ENCODE measurements at regions not wholly inside any gene's neighbourhood (a gene's known extent, or its start where the extent isn't known, plus 50 kb on each side); places are given as distances from the start of the nearest gene placed in this dataset.
"Not testable (repeated sequence)": the region's sequence is repeated elsewhere in the genome, so short reads cannot be mapped to it uniquely, and the experiment has no call there.

GRCh38 chr1:146552414-146552813 is 323.6 kb upstream of the NOTCH2NLA start:
- not testable (repeated sequence) for H3K36me3 ChIP-seq (replicated peaks; ENCODE audit: insufficient read depth, low read depth); H3K9me2 ChIP-seq (replicated peaks; ENCODE audit: insufficient read depth); H3K4me3 ChIP-seq; H2AFZ ChIP-seq; H3K4me1 ChIP-seq (ENCODE audit: insufficient read depth); H3K27me3 ChIP-seq; H3K4me2 ChIP-seq; H4K20me1 ChIP-seq (ENCODE audit: insufficient read depth, poor library complexity, severe bottlenecking); H3K9me3 ChIP-seq (ENCODE audit: low read depth); H3K27ac ChIP-seq; H3K79me2 ChIP-seq; DNase-seq (ENCODE audit: low spot score)
- 72% methylated on average over 2 of the region's 3 CpGs for WGBS (ENCODE audit: low lambda C conversion rate, missing lambda C conversion rate)

- H3K4me2 ChIP-seq; DNase-seq (ENCODE audit: low spot score); H3K79me2 ChIP-seq; H3K9me2 ChIP-seq (replicated peaks; ENCODE audit: insufficient read depth); H3K4me1 ChIP-seq (ENCODE audit: insufficient read depth); H3K36me3 ChIP-seq (replicated peaks; ENCODE audit: insufficient read depth, low read depth); H2AFZ ChIP-seq; H4K20me1 ChIP-seq (ENCODE audit: insufficient read depth, poor library complexity, severe bottlenecking); H3K27ac ChIP-seq; H3K4me3 ChIP-seq; H3K9me3 ChIP-seq (ENCODE audit: low read depth); H3K27me3 ChIP-seq: not testable (repeated sequence)
- WGBS (ENCODE audit: low lambda C conversion rate, missing lambda C conversion rate): 96% methylated on average over 8 of the region's 9 CpGs
These were observed 319.9 kb upstream of the NOTCH2NLA start for GRCh38 chr1:146548684-146549083.

- H3K4me2 ChIP-seq; H3K4me3 ChIP-seq; DNase-seq (ENCODE audit: low spot score); H3K27ac ChIP-seq; H3K9me3 ChIP-seq (ENCODE audit: low read depth); H4K20me1 ChIP-seq (ENCODE audit: insufficient read depth, poor library complexity, severe bottlenecking); H3K79me2 ChIP-seq; H3K9me2 ChIP-seq (replicated peaks; ENCODE audit: insufficient read depth); H3K36me3 ChIP-seq (replicated peaks; ENCODE audit: insufficient read depth, low read depth); H2AFZ ChIP-seq; H3K27me3 ChIP-seq; H3K4me1 ChIP-seq (ENCODE audit: insufficient read depth): not testable (repeated sequence)
- 100% methylated on average over 1 of the region's 1 CpG for WGBS (ENCODE audit: low lambda C conversion rate, missing lambda C conversion rate)
These were observed 317.4 kb upstream of the NOTCH2NLA start for GRCh38 chr1:146546189-146546588.

- not testable (repeated sequence) for H3K27ac ChIP-seq; H3K4me2 ChIP-seq; DNase-seq (ENCODE audit: low spot score); H2AFZ ChIP-seq; H3K36me3 ChIP-seq (replicated peaks; ENCODE audit: insufficient read depth, low read depth); H3K9me3 ChIP-seq (ENCODE audit: low read depth); H4K20me1 ChIP-seq (ENCODE audit: insufficient read depth, poor library complexity, severe bottlenecking); H3K9me2 ChIP-seq (replicated peaks; ENCODE audit: insufficient read depth); H3K79me2 ChIP-seq; H3K4me1 ChIP-seq (ENCODE audit: insufficient read depth); H3K27me3 ChIP-seq; H3K4me3 ChIP-seq
- WGBS (ENCODE audit: low lambda C conversion rate, missing lambda C conversion rate): 78% methylated on average over 1 of the region's 2 CpGs
These were observed 309.1 kb upstream of the NOTCH2NLA start for GRCh38 chr1:146537775-146538373.

- WGBS (ENCODE audit: low lambda C conversion rate, missing lambda C conversion rate): no CpG with 5 or more reads among the region's 1 CpG
- DNase-seq (ENCODE audit: low spot score): not testable (repeated sequence)
These were observed 307.2 kb upstream of the NOTCH2NLA start for GRCh38 chr1:146536028-146536427.

GRCh38 chr1:146535575-146535974 is 306.8 kb upstream of the NOTCH2NLA start:
- H4K20me1 ChIP-seq (ENCODE audit: insufficient read depth, poor library complexity, severe bottlenecking); H3K36me3 ChIP-seq (replicated peaks; ENCODE audit: insufficient read depth, low read depth); H3K4me2 ChIP-seq; H3K9me2 ChIP-seq (replicated peaks; ENCODE audit: insufficient read depth); H3K9me3 ChIP-seq (ENCODE audit: low read depth); H3K4me3 ChIP-seq; H3K79me2 ChIP-seq; H3K27ac ChIP-seq; H3K27me3 ChIP-seq; DNase-seq (ENCODE audit: low spot score); H2AFZ ChIP-seq; H3K4me1 ChIP-seq (ENCODE audit: insufficient read depth): not testable (repeated sequence)
- WGBS (ENCODE audit: low lambda C conversion rate, missing lambda C conversion rate): no CpG with 5 or more reads among the region's 3 CpGs

More at GRCh38 chr1:146536028-146536427, 307.2 kb upstream of the NOTCH2NLA start:
- not testable (repeated sequence) for H3K79me2 ChIP-seq; H3K4me3 ChIP-seq; H3K27ac ChIP-seq; H3K9me2 ChIP-seq (replicated peaks; ENCODE audit: insufficient read depth); H4K20me1 ChIP-seq (ENCODE audit: insufficient read depth, poor library complexity, severe bottlenecking); H3K9me3 ChIP-seq (ENCODE audit: low read depth); H3K4me1 ChIP-seq (ENCODE audit: insufficient read depth); H3K4me2 ChIP-seq; H3K36me3 ChIP-seq (replicated peaks; ENCODE audit: insufficient read depth, low read depth); H3K27me3 ChIP-seq; H2AFZ ChIP-seq

GRCh38 chr1:146530958-146531357 is 302.1 kb upstream of the NOTCH2NLA start:
- no CpG with 5 or more reads among the region's 6 CpGs for WGBS (ENCODE audit: low lambda C conversion rate, missing lambda C conversion rate)
- H3K4me3 ChIP-seq: not testable (repeated sequence)

GRCh38 chr1:146522812-146523211 is 294.0 kb upstream of the NOTCH2NLA start:
- H3K9me2 ChIP-seq (replicated peaks; ENCODE audit: insufficient read depth); H3K4me3 ChIP-seq; H3K9me3 ChIP-seq (ENCODE audit: low read depth); H3K27ac ChIP-seq; DNase-seq (ENCODE audit: low spot score); H3K27me3 ChIP-seq; H3K4me2 ChIP-seq; H3K4me1 ChIP-seq (ENCODE audit: insufficient read depth); H3K36me3 ChIP-seq (replicated peaks; ENCODE audit: insufficient read depth, low read depth); H3K79me2 ChIP-seq; H2AFZ ChIP-seq; H4K20me1 ChIP-seq (ENCODE audit: insufficient read depth, poor library complexity, severe bottlenecking): not testable (repeated sequence)
- no CpG with 5 or more reads among the region's 4 CpGs for WGBS (ENCODE audit: low lambda C conversion rate, missing lambda C conversion rate)

More at GRCh38 chr1:146530958-146531357, 302.1 kb upstream of the NOTCH2NLA start:
- H3K79me2 ChIP-seq; H2AFZ ChIP-seq; H3K36me3 ChIP-seq (replicated peaks; ENCODE audit: insufficient read depth, low read depth); H4K20me1 ChIP-seq (ENCODE audit: insufficient read depth, poor library complexity, severe bottlenecking); H3K27ac ChIP-seq; H3K4me2 ChIP-seq; H3K27me3 ChIP-seq; H3K9me2 ChIP-seq (replicated peaks; ENCODE audit: insufficient read depth); H3K9me3 ChIP-seq (ENCODE audit: low read depth); H3K4me1 ChIP-seq (ENCODE audit: insufficient read depth); DNase-seq (ENCODE audit: low spot score): not testable (repeated sequence)

- H3K4me2 ChIP-seq; H3K27me3 ChIP-seq; H3K9me2 ChIP-seq (replicated peaks; ENCODE audit: insufficient read depth); H3K79me2 ChIP-seq; H3K27ac ChIP-seq; H3K4me1 ChIP-seq (ENCODE audit: insufficient read depth); H3K9me3 ChIP-seq (ENCODE audit: low read depth); H2AFZ ChIP-seq; H3K36me3 ChIP-seq (replicated peaks; ENCODE audit: insufficient read depth, low read depth); H3K4me3 ChIP-seq; H4K20me1 ChIP-seq (ENCODE audit: insufficient read depth, poor library complexity, severe bottlenecking); DNase-seq (ENCODE audit: low spot score): not testable (repeated sequence)
- WGBS (ENCODE audit: low lambda C conversion rate, missing lambda C conversion rate): no CpG with 5 or more reads among the region's 6 CpGs
These were observed 293.5 kb upstream of the NOTCH2NLA start for GRCh38 chr1:146522345-146522744.

Measured in hepatocyte (in vitro differentiated cells).